ENCODE measurements at regions not wholly inside any gene's neighbourhood (a gene's known extent, or its start where the extent isn't known, plus 50 kb on each side); places are given as distances from the start of the nearest gene placed in this dataset.

GRCh38 chr2:199662255-199662654 lies 188.7 kb downstream of the FTCDNL1 start:
- Mint-ChIP-seq H3K27ac (ENCODE audit: unreplicated experiment) (no peak overlapping the region), H3K4me1 (ENCODE audit: low read depth, unreplicated experiment) (peaks cover 4% of the 10 kb centered on the region), H3K4me3 (ENCODE audit: unreplicated experiment) (no peak overlapping the region), H3K36me3 (ENCODE audit: insufficient read depth, unreplicated experiment) (no peaks in the 10 kb centered on the region), H3K9me3 (ENCODE audit: unreplicated experiment) (peaks cover 6% of the 10 kb centered on the region), H3K27me3 (ENCODE audit: insufficient read depth, unreplicated experiment) (peaks cover under 1% of the 10 kb centered on the region)
- no peaks in the 10 kb centered on the region for H3K27me3 ChIP-seq (replicated peaks; ENCODE audit: control insufficient read depth, insufficient read depth, low read length)
- H3K36me3 ChIP-seq (ENCODE audit: control insufficient read depth, insufficient read depth, low read length): no peaks in the 10 kb centered on the region
- DNase-seq: no peak
- ChIA-PET CTCF (no interaction called here), POLR2A (no interaction called here)
- intact Hi-C loops (cut with micrococcal nuclease; ENCODE audit: unreplicated experiment): loop anchor here (2.0 kb wide), 1 partner anchor 33 kb away; no protein-coding TSS in a partner anchor
- H3K4me3 ChIP-seq (ENCODE audit: low read depth, low read length): no peak overlapping the region
- no peaks in the 10 kb centered on the region for H3K4me1 ChIP-seq
- 0 out of 2 replicates have a peak, but pooled peaks cover 3% of the 10 kb centered on the region for H3K9me3 ChIP-seq
- no peak for TF ChIP-seq CTCF (IDR thresholded peaks at IDR 0.05; ENCODE audit: insufficient read depth in 1 of 2, low read depth in 1 of 2, low read length in 1 of 2, severe bottlenecking in 1 of 2, unreplicated experiment in 1 of 2)
- no TSS peak for BruUV-seq (replicated peaks)

GRCh38 chr2:199660167-199660566 lies 190.8 kb downstream of the FTCDNL1 start:
- Mint-ChIP-seq H3K27ac (ENCODE audit: unreplicated experiment) (no peak overlapping the region), H3K27me3 (ENCODE audit: insufficient read depth, unreplicated experiment) (peaks cover 3% of the 10 kb centered on the region), H3K4me3 (ENCODE audit: unreplicated experiment) (no peak overlapping the region), H3K36me3 (ENCODE audit: insufficient read depth, unreplicated experiment) (no peaks in the 10 kb centered on the region), H3K4me1 (ENCODE audit: low read depth, unreplicated experiment) (peaks cover 8% of the 10 kb centered on the region), H3K9me3 (ENCODE audit: unreplicated experiment) (peaks cover 26% of the 10 kb centered on the region)
- no peaks in the 10 kb centered on the region for H3K27me3 ChIP-seq (replicated peaks; ENCODE audit: control insufficient read depth, insufficient read depth, low read length)
- no peak overlapping the region for H3K4me3 ChIP-seq (ENCODE audit: low read depth, low read length)
- H3K36me3 ChIP-seq (ENCODE audit: control insufficient read depth, insufficient read depth, low read length): no peaks in the 10 kb centered on the region
- TF ChIP-seq CTCF (IDR thresholded peaks at IDR 0.05; ENCODE audit: insufficient read depth in 1 of 2, low read depth in 1 of 2, low read length in 1 of 2, severe bottlenecking in 1 of 2, unreplicated experiment in 1 of 2): no peak
- 0 out of 2 replicates have a peak, but pooled peaks cover 5% of the 10 kb centered on the region for H3K9me3 ChIP-seq
- CTCF ChIA-PET: no interaction called here
- intact Hi-C loops (cut with micrococcal nuclease; ENCODE audit: unreplicated experiment): no loop called here
- H3K4me1 ChIP-seq: no peaks in the 10 kb centered on the region
- BruUV-seq (replicated peaks): no TSS peak
- POLR2A ChIA-PET: no interaction called here
- DNase-seq: no peak

GRCh38 chr2:199659207-199659606 lies 191.8 kb downstream of the FTCDNL1 start:
- intact Hi-C loops (cut with micrococcal nuclease; ENCODE audit: unreplicated experiment): no loop called here
- H3K4me1 Mint-ChIP-seq (ENCODE audit: low read depth, unreplicated experiment): peaks cover 8% of the 10 kb centered on the region
- BruUV-seq (replicated peaks): no TSS peak
- H3K36me3 Mint-ChIP-seq (ENCODE audit: insufficient read depth, unreplicated experiment): no peaks in the 10 kb centered on the region
- no peaks in the 10 kb centered on the region for H3K4me1 ChIP-seq
- H3K27ac Mint-ChIP-seq (ENCODE audit: unreplicated experiment): no peak overlapping the region
- peaks cover 27% of the 10 kb centered on the region for H3K9me3 Mint-ChIP-seq (ENCODE audit: unreplicated experiment)
- H3K36me3 ChIP-seq (ENCODE audit: control insufficient read depth, insufficient read depth, low read length): no peaks in the 10 kb centered on the region
- H3K4me3 ChIP-seq (ENCODE audit: low read depth, low read length): peak overlapping the region; percentile 33
- no peaks in the 10 kb centered on the region for H3K27me3 ChIP-seq (replicated peaks; ENCODE audit: control insufficient read depth, insufficient read depth, low read length)
- DNase-seq: peak; percentile 45 to 49
- ChIA-PET CTCF (no interaction called here), POLR2A (no interaction called here)
- H3K27me3 Mint-ChIP-seq (ENCODE audit: insufficient read depth, unreplicated experiment): peaks cover 3% of the 10 kb centered on the region
- peak overlapping the region; percentile 62 for H3K4me3 Mint-ChIP-seq (ENCODE audit: unreplicated experiment)
- no peak for TF ChIP-seq CTCF (IDR thresholded peaks at IDR 0.05; ENCODE audit: insufficient read depth in 1 of 2, low read depth in 1 of 2, low read length in 1 of 2, severe bottlenecking in 1 of 2, unreplicated experiment in 1 of 2)
- H3K9me3 ChIP-seq: 0 out of 2 replicates have a peak, but pooled peaks cover 5% of the 10 kb centered on the region

Measured in Caco-2 (cell line).